ENCODE measurements at regions not wholly inside any gene's neighbourhood (a gene's known extent, or its start where the extent isn't known, plus 50 kb on each side); places are given as distances from the start of the nearest gene placed in this dataset.

- TF ChIP-seq TOE1 (CRISPR knock-in tag; IDR thresholded peaks at IDR 0.05), result no peak
- TF ChIP-seq ZNF839 (CRISPR knock-in tag; IDR thresholded peaks at IDR 0.05; ENCODE audit: borderline replicate concordance), result no peak
- TF ChIP-seq KDM2A (CRISPR knock-in tag; IDR thresholded peaks at IDR 0.05; ENCODE audit: borderline replicate concordance, low read depth), result no peak
- no peak for TF ChIP-seq SOX13 (IDR thresholded peaks at IDR 0.05)
- TF ChIP-seq SOX13 (CRISPR knock-in tag; conservative IDR thresholded peaks at IDR 0.05 in 1 of 2, IDR thresholded peaks at IDR 0.05 in 1 of 2), result peak in 1 of 2 experiments; percentile 68; a peak in 2 of 4 replicates
- no peak for TF ChIP-seq ZSCAN9 (CRISPR knock-in tag; IDR thresholded peaks at IDR 0.05; ENCODE audit: borderline replicate concordance)
- no peak for TF ChIP-seq IKZF1 (IDR thresholded peaks at IDR 0.05)
- no peak for TF ChIP-seq HNF4G (IDR thresholded peaks at IDR 0.05; ENCODE audit: borderline replicate concordance, low read depth, low read length)
- TF ChIP-seq HNF4G (CRISPR knock-in tag; IDR thresholded peaks at IDR 0.05; ENCODE audit: borderline replicate concordance, low read depth), result no peak
- 0 out of 2 replicates have a peak, but pooled peaks have one; percentile 29 for TF ChIP-seq GFI1 (CRISPR knock-in tag; IDR thresholded peaks at IDR 0.05; ENCODE audit: borderline replicate concordance)
- no peak for TF ChIP-seq ZSCAN5A (CRISPR knock-in tag; IDR thresholded peaks at IDR 0.05; ENCODE audit: borderline replicate concordance)
- no peak for TF ChIP-seq BCL3 (CRISPR knock-in tag; IDR thresholded peaks at IDR 0.05)
- TF ChIP-seq NCOR1 (IDR thresholded peaks at IDR 0.05; ENCODE audit: borderline replicate concordance, low read length), result no peak
- no peak for TF ChIP-seq EHMT2 (IDR thresholded peaks at IDR 0.05; ENCODE audit: borderline replicate concordance, low read depth, low read length)
- TF ChIP-seq DRAP1 (CRISPR knock-in tag; IDR thresholded peaks at IDR 0.05), result no peak
- no peak for TF ChIP-seq ATRX (CRISPR knock-in tag; IDR thresholded peaks at IDR 0.05; ENCODE audit: borderline replicate concordance)
- no peak for TF ChIP-seq NFIC (IDR thresholded peaks at IDR 0.05; ENCODE audit: low read length)
- no peak for TF ChIP-seq HNRNPH1 (optimal IDR thresholded peaks at IDR 0.05; ENCODE audit: low read depth, low read length)
- TF ChIP-seq ZNF414 (CRISPR knock-in tag; IDR thresholded peaks at IDR 0.05), result no peak
- peak; percentile 76 for TF ChIP-seq RXRB (CRISPR knock-in tag; IDR thresholded peaks at IDR 0.05; ENCODE audit: borderline replicate concordance)
- peak; percentile 83 for TF ChIP-seq RARA (CRISPR knock-in tag; IDR thresholded peaks at IDR 0.05)
- no peak for TF ChIP-seq UBTF (CRISPR knock-in tag; IDR thresholded peaks at IDR 0.05)
- no peak for TF ChIP-seq ZNF468 (CRISPR knock-in tag; IDR thresholded peaks at IDR 0.05)
- TF ChIP-seq ZSCAN30 (CRISPR knock-in tag; IDR thresholded peaks at IDR 0.05), result no peak
- TF ChIP-seq ZKSCAN1 (IDR thresholded peaks at IDR 0.05; ENCODE audit: low read length), result no peak
- TF ChIP-seq NR2F6 (IDR thresholded peaks at IDR 0.05), result peak; percentile 93
- peak; percentile 97 for TF ChIP-seq NR2F6 (CRISPR knock-in tag; IDR thresholded peaks at IDR 0.05)
These were observed 114.9 kb upstream of the ADGRF1 start (continued) for GRCh38 chr6:47157063-47157462.
